Keratinocyte (primary cell): ENCODE measurements at regions not wholly inside any gene's neighbourhood (a gene's known extent, or its start where the extent isn't known, plus 50 kb on each side); places are given as distances from the start of the nearest gene placed in this dataset.
"Not testable (repeated sequence)": the region's sequence is repeated elsewhere in the genome, so short reads cannot be mapped to it uniquely, and the experiment has no call there.

ENCODE experiments used
- DNase-seq: peaks from one replicate; pipeline ENCODE4 v3.0.0-alpha.2; 2011; ENCODE audit warnings: low read depth, missing footprints, low spot score
- FAIRE-seq: peaks from 2 replicates; lab custom pipeline; 2011; peaks lifted over from hg19 to GRCh38; lab: Jason Lieb, UNC
- H2AFZ ChIP-seq: 2 replicates; pipeline ENCODE4 v1.6.0; 2012; ENCODE audit warnings: low read length, control low read depth, inconsistent platforms; ENCODE audit not compliant: control insufficient read depth
- H3K27ac ChIP-seq: 2 replicates; pipeline ENCODE4 v1.5.1; 2011; ENCODE audit warnings: low read length; ENCODE audit not compliant: control insufficient read depth, insufficient read depth
- H3K27me3 ChIP-seq: 3 replicates; pipeline ENCODE4 v1.6.0; 2011; ENCODE audit warnings: low read length; ENCODE audit not compliant: control insufficient read depth, insufficient read depth; ENCODE audit errors: extremely low read depth
- H3K36me3 ChIP-seq, 2 experiments: 2 replicates in 1 of 2; 3 replicates in 1 of 2; pipeline ENCODE4 v1.5.1; 2011; ENCODE audit warnings: low read length in 2 of 2, mild to moderate bottlenecking in 1 of 2; ENCODE audit not compliant: control insufficient read depth in 2 of 2, insufficient read depth in 2 of 2; ENCODE audit errors: extremely low read depth in 1 of 2
- H3K4me1 ChIP-seq: 3 replicates; pipeline ENCODE4 v1.5.1; 2011; ENCODE audit warnings: low read length; ENCODE audit not compliant: control insufficient read depth, insufficient read depth; ENCODE audit errors: extremely low read depth
- H3K4me2 ChIP-seq: 3 replicates; pipeline ENCODE4 v1.6.0; 2011; ENCODE audit warnings: low read depth, low read length; ENCODE audit not compliant: control insufficient read depth, insufficient read depth; ENCODE audit errors: extremely low read depth
- H3K4me3 ChIP-seq, 3 experiments: fragments of 200-600 bp in 1 of 3; sonication (generic) in 1 of 3; 2 replicates in 2 of 3; 3 replicates in 1 of 3; pipeline ENCODE4 v1.5.1; 2011 to 2016; ENCODE audit warnings: low read length in 3 of 3, mild to moderate bottlenecking in 3 of 3, control low read depth in 2 of 3, inconsistent platforms in 1 of 3, low read depth in 1 of 3, mixed read lengths in 1 of 3, mixed run types in 1 of 3, moderate library complexity in 1 of 3; ENCODE audit not compliant: control insufficient read depth in 2 of 3, insufficient read depth in 2 of 3; ENCODE audit errors: extremely low read depth in 1 of 3
- H3K79me2 ChIP-seq: 2 replicates; pipeline ENCODE4 v1.6.0; 2012; ENCODE audit warnings: low read length; ENCODE audit not compliant: control insufficient read depth, insufficient read depth
- H3K9ac ChIP-seq: 3 replicates; pipeline ENCODE4 v1.6.0; 2011; ENCODE audit warnings: low read length; ENCODE audit not compliant: control insufficient read depth, insufficient read depth; ENCODE audit errors: extremely low read depth
- H3K9me1 ChIP-seq: 3 replicates; pipeline ENCODE4 v1.6.0; 2011; ENCODE audit warnings: low read length; ENCODE audit not compliant: control insufficient read depth, insufficient read depth; ENCODE audit errors: extremely low read depth
- H3K9me3 ChIP-seq: 2 replicates; pipeline ENCODE4 v1.5.1; 2012; ENCODE audit warnings: low read depth, low read length; ENCODE audit not compliant: control insufficient read depth
- H4K20me1 ChIP-seq: 3 replicates; pipeline ENCODE4 v1.6.0; 2011; ENCODE audit warnings: low read length; ENCODE audit not compliant: control insufficient read depth, insufficient read depth; ENCODE audit errors: extremely low read depth
- EZH2 ChIP-seq: IDR thresholded peaks from one replicate; pipeline ENCODE4 v1.6.1; 2012; ENCODE audit warnings: inconsistent platforms, mild to moderate bottlenecking, low read length, moderate library complexity
- dilution Hi-C: fragments of 300-500 bp; cut with MboI; formaldehyde crosslinking; loops from one replicate; pipeline ENCODE4 v1.7.0; 2020; ENCODE audit warnings: low sequenced_read_pairs; ENCODE audit not compliant: extremely low pct_ligation_motif_present
- TF ChIP-seq, protein P1 (sequence below), 3 experiments: IDR thresholded peaks in 1 of 3; conservative IDR thresholded peaks in 1 of 3; optimal IDR thresholded peaks in 1 of 3; 2 replicates in 2 of 3; 3 replicates in 1 of 3; pipeline versions ENCODE3 to v1.5.1; 2011; ENCODE audit warnings: low read length in 3 of 3, mild to moderate bottlenecking in 3 of 3, moderate library complexity in 2 of 3, control low read depth in 1 of 3, inconsistent platforms in 1 of 3; ENCODE audit not compliant: insufficient read depth in 2 of 3; ENCODE audit errors: extremely low read depth in 1 of 3

DNA sequence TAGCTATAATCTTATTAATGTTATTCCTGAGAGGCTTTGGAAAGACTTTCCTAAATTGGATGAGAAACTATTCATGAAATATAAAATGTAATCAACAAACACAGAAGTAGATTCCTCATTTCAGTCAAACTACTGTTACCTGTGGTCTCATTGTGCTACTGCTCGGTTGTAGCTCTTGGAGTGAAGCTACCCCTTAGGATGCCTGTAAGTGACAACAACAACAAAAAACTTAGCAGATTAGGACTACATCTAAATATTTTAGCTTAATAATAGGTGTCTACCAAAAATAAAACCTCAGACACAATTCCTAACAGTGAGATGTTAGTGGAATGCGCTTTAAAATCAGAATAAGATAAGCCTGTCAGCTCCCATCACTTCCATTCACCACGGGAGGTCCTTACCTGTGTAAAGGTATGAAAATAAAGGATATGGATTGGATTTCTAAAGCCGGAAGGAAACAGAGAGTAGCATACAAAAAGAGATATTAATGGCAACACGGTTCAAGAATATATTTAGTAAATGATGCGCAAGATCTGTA, 369.2 kb downstream of the OSTF1 start:
- Histone ChIP-seq H3K36me3 (no peaks in the 10 kb centered on the region), H3K4me1 (no peaks in the 10 kb centered on the region), H3K27me3 (no peaks in the 10 kb centered on the region), H3K27ac (no peak overlapping the region), H3K79me2 (no peaks in the 10 kb centered on the region), H4K20me1 (no peaks in the 10 kb centered on the region), H3K9me3 (no peaks in the 10 kb centered on the region), H3K9me1 (no peaks in the 10 kb centered on the region), H3K4me3 (no peak overlapping the region), H2AFZ (no peak overlapping the region), H3K9ac (no peak overlapping the region), H3K4me2 (no peak overlapping the region)
- DNase-seq (no peak), FAIRE-seq (no peak)
- TF ChIP-seq EZH2 = no peak
- TF ChIP-seq, protein P1, sequence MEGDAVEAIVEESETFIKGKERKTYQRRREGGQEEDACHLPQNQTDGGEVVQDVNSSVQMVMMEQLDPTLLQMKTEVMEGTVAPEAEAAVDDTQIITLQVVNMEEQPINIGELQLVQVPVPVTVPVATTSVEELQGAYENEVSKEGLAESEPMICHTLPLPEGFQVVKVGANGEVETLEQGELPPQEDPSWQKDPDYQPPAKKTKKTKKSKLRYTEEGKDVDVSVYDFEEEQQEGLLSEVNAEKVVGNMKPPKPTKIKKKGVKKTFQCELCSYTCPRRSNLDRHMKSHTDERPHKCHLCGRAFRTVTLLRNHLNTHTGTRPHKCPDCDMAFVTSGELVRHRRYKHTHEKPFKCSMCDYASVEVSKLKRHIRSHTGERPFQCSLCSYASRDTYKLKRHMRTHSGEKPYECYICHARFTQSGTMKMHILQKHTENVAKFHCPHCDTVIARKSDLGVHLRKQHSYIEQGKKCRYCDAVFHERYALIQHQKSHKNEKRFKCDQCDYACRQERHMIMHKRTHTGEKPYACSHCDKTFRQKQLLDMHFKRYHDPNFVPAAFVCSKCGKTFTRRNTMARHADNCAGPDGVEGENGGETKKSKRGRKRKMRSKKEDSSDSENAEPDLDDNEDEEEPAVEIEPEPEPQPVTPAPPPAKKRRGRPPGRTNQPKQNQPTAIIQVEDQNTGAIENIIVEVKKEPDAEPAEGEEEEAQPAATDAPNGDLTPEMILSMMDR (optimal IDR thresholded peaks at IDR 0.05 in 1 of 3, IDR thresholded peaks at IDR 0.05 in 1 of 3, conservative IDR thresholded peaks at IDR 0.05 in 1 of 3; ENCODE audit: extremely low read depth in 1 of 3, insufficient read depth in 2 of 3, low read length in 3 of 3) = no peak
- dilution Hi-C loops = no loop called here

DNA sequence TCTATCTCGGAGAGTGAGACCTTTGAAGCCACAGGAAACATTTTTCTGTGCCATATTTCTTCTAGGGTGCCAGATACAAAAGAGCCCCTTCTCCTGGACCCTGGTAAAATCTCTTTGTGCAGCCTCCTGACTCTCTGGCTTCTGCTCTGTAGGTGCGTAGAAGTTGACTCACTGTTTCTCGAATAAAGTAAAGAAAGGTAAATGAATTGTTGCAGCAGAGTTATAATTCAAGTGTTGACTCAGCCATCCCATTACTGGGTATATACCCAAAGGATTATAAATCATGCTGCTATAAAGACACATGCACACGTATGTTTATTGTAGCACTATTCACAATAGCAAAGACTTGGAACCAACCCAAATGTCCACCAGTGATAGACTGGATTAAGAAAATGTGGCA, 371.0 kb downstream of the OSTF1 start:
- H3K4me2 ChIP-seq, H3K79me2 ChIP-seq, dilution Hi-C loops, H3K27me3 ChIP-seq, H4K20me1 ChIP-seq, H3K4me3 ChIP-seq, DNase-seq, H3K9me1 ChIP-seq, H3K4me1 ChIP-seq, H3K9me3 ChIP-seq, H3K36me3 ChIP-seq, H3K27ac ChIP-seq, FAIRE-seq, H3K9ac ChIP-seq, H2AFZ ChIP-seq: not testable (repeated sequence)

DNA sequence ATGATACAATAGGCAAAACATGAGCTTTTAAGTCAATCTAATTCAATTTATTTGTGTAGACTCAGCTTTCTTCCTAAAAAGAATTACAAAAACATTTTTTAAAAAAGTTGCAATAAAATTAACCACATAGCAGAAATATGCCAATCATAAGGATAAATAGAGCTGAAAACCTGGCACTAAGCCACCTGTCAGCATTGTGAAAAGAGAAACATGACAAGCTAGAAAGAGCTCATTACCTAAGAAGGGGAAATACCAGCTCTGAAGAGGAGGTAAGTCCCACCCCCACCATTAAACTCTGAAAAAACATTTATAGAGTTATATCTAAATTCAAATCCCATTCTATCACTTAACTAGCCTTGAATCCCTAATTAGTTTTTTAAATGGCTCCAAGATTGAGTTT, 372.9 kb downstream of the OSTF1 start:
- H3K9me3 ChIP-seq = no peaks in the 10 kb centered on the region
- no peak for TF ChIP-seq EZH2
- TF ChIP-seq, protein P1 (optimal IDR thresholded peaks at IDR 0.05 in 1 of 3, IDR thresholded peaks at IDR 0.05 in 1 of 3, conservative IDR thresholded peaks at IDR 0.05 in 1 of 3; ENCODE audit: extremely low read depth in 1 of 3, insufficient read depth in 2 of 3, low read length in 3 of 3) = no peak
- H3K4me1 ChIP-seq = no peaks in the 10 kb centered on the region
- H3K4me3 ChIP-seq = no peak overlapping the region
- no peak overlapping the region for H3K9ac ChIP-seq
- H4K20me1 ChIP-seq = no peaks in the 10 kb centered on the region
- H3K79me2 ChIP-seq = no peaks in the 10 kb centered on the region
- no peak for FAIRE-seq
- no peak overlapping the region for H2AFZ ChIP-seq
- no peaks in the 10 kb centered on the region for H3K9me1 ChIP-seq
- no peak for DNase-seq
- no peak overlapping the region for H3K27ac ChIP-seq
- no peaks in the 10 kb centered on the region for H3K27me3 ChIP-seq
- no peaks in the 10 kb centered on the region for H3K36me3 ChIP-seq
- dilution Hi-C loops = no loop called here
- no peak overlapping the region for H3K4me2 ChIP-seq
